OCI-LY1 (cell line): ENCODE measurements at regions not wholly inside any gene's neighbourhood (a gene's known extent, or its start where the extent isn't known, plus 50 kb on each side); places are given as distances from the start of the nearest gene placed in this dataset.

ENCODE experiments used
- EZH2 ChIP-seq: fragments of 200-600 bp; sonication (generic), shearing (Covaris generic); IDR thresholded peaks from 2 replicates; pipeline ENCODE4 v1.8.0; 2017; ENCODE audit warnings: borderline replicate concordance, mixed run types, mild to moderate bottlenecking, antibody characterized with exemption, low read length, moderate library complexity, mixed read lengths
- TF ChIP-seq, protein P1 (sequence below): fragments of 200-600 bp; sonication (generic), shearing (Covaris generic); IDR thresholded peaks from 2 replicates; pipeline ENCODE4 v1.5.1; 2017; ENCODE audit warnings: mild to moderate bottlenecking, antibody characterized with exemption, low read length, moderate library complexity, mixed read lengths

DNA sequence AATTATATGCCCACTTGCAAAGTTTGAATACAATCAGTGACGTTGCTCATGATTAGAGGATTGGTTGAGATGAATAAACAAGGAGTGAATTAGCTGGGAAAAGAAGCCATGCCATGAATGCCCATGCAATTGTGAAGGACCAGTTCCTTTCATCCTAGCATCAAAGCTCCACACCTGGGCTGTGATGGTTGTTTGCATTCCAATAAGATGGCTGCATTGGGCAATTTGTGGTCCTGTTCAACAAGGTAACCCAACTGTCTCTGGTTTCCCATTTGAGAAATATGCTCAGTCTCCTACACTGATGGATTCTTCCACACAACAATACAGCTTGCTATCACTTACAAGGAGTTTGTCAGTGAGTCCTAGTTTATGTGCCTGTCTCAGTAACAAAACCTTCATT is 550.2 kb downstream of the STK39 start:
- TF ChIP-seq, protein P1, sequence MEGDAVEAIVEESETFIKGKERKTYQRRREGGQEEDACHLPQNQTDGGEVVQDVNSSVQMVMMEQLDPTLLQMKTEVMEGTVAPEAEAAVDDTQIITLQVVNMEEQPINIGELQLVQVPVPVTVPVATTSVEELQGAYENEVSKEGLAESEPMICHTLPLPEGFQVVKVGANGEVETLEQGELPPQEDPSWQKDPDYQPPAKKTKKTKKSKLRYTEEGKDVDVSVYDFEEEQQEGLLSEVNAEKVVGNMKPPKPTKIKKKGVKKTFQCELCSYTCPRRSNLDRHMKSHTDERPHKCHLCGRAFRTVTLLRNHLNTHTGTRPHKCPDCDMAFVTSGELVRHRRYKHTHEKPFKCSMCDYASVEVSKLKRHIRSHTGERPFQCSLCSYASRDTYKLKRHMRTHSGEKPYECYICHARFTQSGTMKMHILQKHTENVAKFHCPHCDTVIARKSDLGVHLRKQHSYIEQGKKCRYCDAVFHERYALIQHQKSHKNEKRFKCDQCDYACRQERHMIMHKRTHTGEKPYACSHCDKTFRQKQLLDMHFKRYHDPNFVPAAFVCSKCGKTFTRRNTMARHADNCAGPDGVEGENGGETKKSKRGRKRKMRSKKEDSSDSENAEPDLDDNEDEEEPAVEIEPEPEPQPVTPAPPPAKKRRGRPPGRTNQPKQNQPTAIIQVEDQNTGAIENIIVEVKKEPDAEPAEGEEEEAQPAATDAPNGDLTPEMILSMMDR = no peak
- TF ChIP-seq EZH2 = no peak
